ENCODE measurements at regions not wholly inside any gene's neighbourhood (a gene's known extent, or its start where the extent isn't known, plus 50 kb on each side); places are given as distances from the start of the nearest gene placed in this dataset.
"Not testable (repeated sequence)": the region's sequence is repeated elsewhere in the genome, so short reads cannot be mapped to it uniquely, and the experiment has no call there.

DNA sequence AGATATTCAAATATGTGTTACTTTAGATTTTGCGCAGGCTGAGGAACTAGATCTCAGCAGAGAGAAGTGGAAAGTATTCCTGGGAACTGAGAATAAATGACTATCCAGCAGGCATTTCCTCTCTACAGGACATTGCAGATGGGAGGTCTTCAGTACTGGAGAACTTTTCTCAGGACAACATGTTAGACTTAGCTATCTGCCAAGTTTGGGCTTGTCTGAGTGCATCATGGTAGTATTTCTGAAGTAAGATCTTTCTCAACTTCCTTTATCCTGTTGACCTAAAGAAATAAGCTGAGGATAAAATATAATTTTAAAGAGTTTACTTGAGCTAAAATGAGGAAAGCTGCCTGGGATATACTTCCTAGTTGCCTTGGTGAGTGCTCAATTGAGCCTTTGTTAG lies 167.9 kb upstream of the BCHE start:
- Mint-ChIP-seq H3K36me3 (no peaks in the 10 kb centered on the region), H3K9me3 (ENCODE audit: low read depth) (peaks cover 2% of the 10 kb centered on the region), H3K27ac (no peak overlapping the region), H3K4me3 (no peak overlapping the region), H3K4me1 (no peaks in the 10 kb centered on the region), H3K27me3 (no peaks in the 10 kb centered on the region)
- ATAC-seq, result no peak
- CTCF ChIA-PET, result no interaction called here
- no peak for DNase-seq

DNA sequence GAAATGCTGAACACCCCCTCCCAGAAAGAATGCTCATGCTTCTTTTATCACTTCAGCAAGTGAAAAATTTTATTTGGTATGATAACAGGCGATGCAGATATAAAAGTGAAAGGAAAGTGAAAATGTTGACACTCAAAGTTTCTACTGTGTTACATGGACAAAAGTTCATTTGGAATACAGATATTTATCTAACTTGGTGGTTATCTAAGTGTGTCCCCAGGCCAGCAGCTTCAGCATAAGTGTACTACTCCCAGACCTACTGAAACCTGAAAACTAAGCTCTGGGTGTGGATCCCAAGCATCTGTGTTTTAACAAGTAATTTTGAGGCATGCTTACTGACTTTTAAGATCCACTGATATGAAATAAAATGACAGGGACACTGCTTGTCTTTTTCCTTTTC lies 157.1 kb upstream of the BCHE start:
- Mint-ChIP-seq H3K36me3 (no peaks in the 10 kb centered on the region), H3K27me3 (no peaks in the 10 kb centered on the region), H3K4me3 (no peak overlapping the region), H3K27ac (no peak overlapping the region), H3K9me3 (ENCODE audit: low read depth) (peaks cover under 1% of the 10 kb centered on the region), H3K4me1 (no peaks in the 10 kb centered on the region)
- DNase-seq (no peak), ATAC-seq (no peak)
- CTCF ChIA-PET, result no interaction called here

DNA sequence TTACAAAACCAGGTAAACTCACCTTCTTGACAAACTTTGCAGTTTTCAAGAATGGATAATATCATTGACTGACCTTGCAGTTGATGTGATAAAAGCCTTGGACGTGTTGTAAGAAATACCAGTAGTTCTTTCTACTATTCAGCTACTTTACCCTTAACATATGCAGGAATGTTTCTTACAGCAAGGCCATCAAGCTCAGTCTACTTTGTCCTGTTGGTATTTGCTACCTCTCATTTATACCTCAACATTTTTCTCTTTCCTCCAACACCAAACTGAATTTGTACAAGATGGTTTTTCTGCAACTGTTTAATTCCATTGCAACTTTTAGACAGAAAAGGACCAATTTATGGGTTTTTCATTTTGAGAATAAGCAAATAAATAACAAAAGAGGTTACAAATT lies 147.4 kb upstream of the BCHE start:
- H3K27me3 Mint-ChIP-seq, result no peaks in the 10 kb centered on the region
- ATAC-seq (no peak), DNase-seq (no peak)
- no peak overlapping the region for H3K4me3 Mint-ChIP-seq
- H3K9me3 Mint-ChIP-seq (ENCODE audit: low read depth), result peaks cover 3% of the 10 kb centered on the region
- H3K36me3 Mint-ChIP-seq, result no peaks in the 10 kb centered on the region
- no peak overlapping the region for H3K27ac Mint-ChIP-seq
- CTCF ChIA-PET, result no interaction called here
- H3K4me1 Mint-ChIP-seq, result no peaks in the 10 kb centered on the region

DNA sequence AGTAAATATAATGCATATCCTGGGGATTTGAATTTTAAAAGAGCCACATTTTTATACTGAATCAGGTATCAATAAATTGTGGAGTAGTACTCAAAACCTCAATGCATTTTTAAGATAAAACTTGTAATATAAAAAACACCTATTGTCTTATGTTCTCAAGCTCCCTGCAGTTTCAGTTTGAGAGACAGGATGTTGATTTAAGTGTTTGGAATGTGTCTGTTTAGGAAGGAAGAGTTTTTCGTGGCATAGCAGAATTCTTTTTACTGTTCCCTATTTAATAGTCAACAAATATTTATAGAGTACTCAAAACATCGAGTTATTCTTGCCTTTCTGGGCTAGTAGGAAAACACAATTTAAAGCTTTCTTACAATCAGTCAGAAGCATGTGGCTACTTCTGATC lies 146.1 kb upstream of the BCHE start:
- H3K27ac Mint-ChIP-seq, result no peak overlapping the region
- no peaks in the 10 kb centered on the region for H3K27me3 Mint-ChIP-seq
- no peak overlapping the region for H3K4me3 Mint-ChIP-seq
- H3K36me3 Mint-ChIP-seq, result no peaks in the 10 kb centered on the region
- peaks cover 6% of the 10 kb centered on the region for H3K9me3 Mint-ChIP-seq (ENCODE audit: low read depth)
- no peaks in the 10 kb centered on the region for H3K4me1 Mint-ChIP-seq
- ATAC-seq (no peak), DNase-seq (no peak)
- CTCF ChIA-PET, result no interaction called here

DNA sequence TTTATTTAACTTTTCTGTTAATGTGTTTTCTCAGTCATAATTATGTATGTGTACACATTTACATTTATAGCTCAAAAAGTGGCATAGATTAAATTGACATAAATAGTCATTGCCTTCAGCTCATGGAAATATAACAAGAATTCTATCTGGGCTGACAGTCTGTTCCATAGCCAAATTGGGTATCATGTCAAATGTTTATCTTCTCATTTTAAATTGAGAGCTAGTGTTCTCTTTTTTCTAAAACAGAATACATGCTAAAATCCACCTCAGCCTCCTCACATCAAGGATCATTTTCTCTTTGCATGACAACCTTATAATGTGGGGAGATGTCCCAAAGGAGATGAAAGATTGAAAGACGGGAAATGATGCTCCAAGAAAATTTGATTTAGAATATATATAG lies 144.1 kb upstream of the BCHE start:
- Mint-ChIP-seq H3K27me3 (no peaks in the 10 kb centered on the region), H3K4me3 (no peak overlapping the region), H3K27ac (no peak overlapping the region), H3K4me1 (no peaks in the 10 kb centered on the region), H3K36me3 (no peaks in the 10 kb centered on the region), H3K9me3 (ENCODE audit: low read depth) (peaks cover 6% of the 10 kb centered on the region)
- CTCF ChIA-PET, result no interaction called here
- no peak for DNase-seq
- no peak for ATAC-seq

DNA sequence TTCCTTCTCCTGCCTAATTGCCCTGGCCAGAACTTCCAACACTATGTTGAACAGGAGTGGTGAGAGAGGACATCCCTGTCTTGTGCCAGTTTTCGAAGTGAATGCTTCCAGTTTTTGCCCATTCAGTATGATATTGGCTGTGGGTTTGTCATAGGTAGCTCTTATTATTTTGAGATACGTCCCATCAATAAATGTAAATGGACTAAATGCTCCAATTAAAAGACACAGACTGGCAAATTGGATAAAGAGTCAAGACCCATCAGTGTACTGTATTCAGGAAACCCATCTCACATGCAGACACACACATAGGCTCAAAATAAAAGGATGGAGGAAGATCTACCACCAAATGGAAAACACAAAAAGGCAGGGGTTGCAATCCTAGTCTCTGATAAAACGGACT lies 123.6 kb upstream of the BCHE start:
- CTCF ChIA-PET; H3K9me3 Mint-ChIP-seq (ENCODE audit: low read depth); H3K36me3 Mint-ChIP-seq; H3K27ac Mint-ChIP-seq; ATAC-seq; DNase-seq; H3K27me3 Mint-ChIP-seq; H3K4me1 Mint-ChIP-seq; H3K4me3 Mint-ChIP-seq: not testable (repeated sequence)

DNA sequence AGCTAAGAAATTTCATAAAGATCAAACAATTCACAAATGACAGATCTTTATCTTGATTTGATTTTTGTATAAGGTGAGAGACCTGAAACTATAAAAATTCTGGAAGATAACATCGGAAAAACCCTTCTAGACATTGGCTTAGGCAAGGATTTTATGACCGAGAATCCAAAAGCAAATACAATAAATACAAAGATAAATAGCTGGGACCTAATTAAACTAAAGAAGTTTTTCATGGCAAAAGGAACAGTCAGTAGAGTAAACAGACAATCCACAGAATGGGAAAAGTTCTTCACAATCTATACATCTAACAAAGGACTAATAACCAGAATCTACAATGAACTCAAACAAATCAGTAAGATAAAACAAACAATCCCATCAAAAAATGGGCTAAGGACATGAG lies 116.9 kb upstream of the BCHE start:
- peaks cover 9% of the 10 kb centered on the region for H3K9me3 Mint-ChIP-seq (ENCODE audit: low read depth)
- DNase-seq (no peak), ATAC-seq (no peak)
- H3K27ac Mint-ChIP-seq, result no peak overlapping the region
- no peaks in the 10 kb centered on the region for H3K27me3 Mint-ChIP-seq
- CTCF ChIA-PET, result no interaction called here
- H3K4me3 Mint-ChIP-seq, result no peak overlapping the region
- H3K36me3 Mint-ChIP-seq, result no peaks in the 10 kb centered on the region
- no peaks in the 10 kb centered on the region for H3K4me1 Mint-ChIP-seq

DNA sequence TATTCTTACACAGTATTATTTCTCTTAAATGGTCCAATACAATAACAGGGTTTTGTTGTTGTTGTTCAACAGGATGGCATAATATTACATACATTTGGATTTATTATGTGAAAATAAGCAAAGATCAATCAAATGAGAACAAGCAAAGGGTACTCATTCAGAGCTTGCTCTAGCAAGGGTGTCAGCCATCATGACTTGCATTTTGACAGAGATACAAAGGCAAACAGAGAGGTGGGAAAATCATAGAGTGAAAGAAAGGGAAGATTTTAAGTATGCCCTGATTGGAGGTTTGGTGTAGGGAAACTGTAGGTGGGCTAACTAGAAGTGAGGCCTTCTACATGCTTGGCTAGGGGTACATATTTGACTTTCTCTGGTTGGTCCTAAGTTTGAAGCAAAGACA lies 109.1 kb upstream of the BCHE start:
- Mint-ChIP-seq H3K27ac (no peak overlapping the region), H3K9me3 (ENCODE audit: low read depth) (peaks cover 3% of the 10 kb centered on the region), H3K36me3 (no peaks in the 10 kb centered on the region), H3K4me3 (no peak overlapping the region), H3K27me3 (no peaks in the 10 kb centered on the region), H3K4me1 (no peaks in the 10 kb centered on the region)
- DNase-seq (no peak), ATAC-seq (no peak)
- CTCF ChIA-PET, result no interaction called here

DNA sequence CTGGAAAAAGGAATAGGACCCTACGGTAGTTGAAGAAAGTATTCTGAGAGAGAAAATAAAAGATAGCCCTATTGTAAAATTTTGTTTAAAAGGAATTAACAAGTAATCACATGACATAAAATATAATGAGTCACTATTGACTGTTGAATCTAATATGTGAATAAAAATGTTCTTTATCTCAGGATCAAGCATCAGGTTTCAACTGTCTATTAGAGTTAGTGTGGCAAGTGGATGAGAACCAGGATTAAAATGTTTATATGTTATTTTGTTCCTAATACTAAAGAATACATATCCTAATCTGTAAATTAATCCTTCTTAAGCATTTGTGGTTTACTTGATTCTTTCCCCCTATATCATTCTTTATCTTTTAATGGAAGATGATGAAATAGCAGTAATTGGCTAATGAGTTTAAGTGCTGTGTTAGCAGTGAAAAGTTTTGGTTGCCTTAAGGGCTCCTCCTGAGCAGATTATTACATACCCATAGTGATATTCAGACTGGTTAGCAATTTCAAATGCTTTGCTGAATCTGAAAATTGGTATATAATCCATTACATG lies 101.8 kb upstream of the BCHE start:
- Mint-ChIP-seq H3K27ac (no peak overlapping the region), H3K4me3 (no peak overlapping the region), H3K9me3 (ENCODE audit: low read depth) (peaks cover 2% of the 10 kb centered on the region), H3K36me3 (no peaks in the 10 kb centered on the region), H3K27me3 (no peaks in the 10 kb centered on the region), H3K4me1 (no peaks in the 10 kb centered on the region)
- DNase-seq, result no peak
- CTCF ChIA-PET, result no interaction called here
- ATAC-seq, result no peak

DNA sequence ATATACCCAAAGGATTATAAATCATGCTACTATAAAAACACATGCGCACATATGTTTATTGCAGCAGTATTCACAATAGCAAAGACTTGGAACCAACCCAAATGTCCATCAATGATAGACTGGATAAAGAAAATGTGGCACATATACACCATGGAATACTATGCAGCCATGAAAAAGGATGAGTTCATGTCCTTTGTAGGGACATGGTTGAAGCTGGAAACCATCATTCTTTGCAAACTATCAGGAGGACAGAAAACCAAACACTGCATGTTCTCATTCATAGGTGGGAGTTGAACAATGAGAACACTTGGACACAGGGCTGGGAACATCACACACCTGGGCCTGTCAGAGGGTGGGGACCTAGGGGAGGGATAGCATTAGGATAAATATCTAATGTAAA lies 98.9 kb upstream of the BCHE start:
- H3K27ac Mint-ChIP-seq; DNase-seq; H3K4me1 Mint-ChIP-seq; ATAC-seq; CTCF ChIA-PET; H3K27me3 Mint-ChIP-seq; H3K4me3 Mint-ChIP-seq; H3K36me3 Mint-ChIP-seq; H3K9me3 Mint-ChIP-seq (ENCODE audit: low read depth): not testable (repeated sequence)

DNA sequence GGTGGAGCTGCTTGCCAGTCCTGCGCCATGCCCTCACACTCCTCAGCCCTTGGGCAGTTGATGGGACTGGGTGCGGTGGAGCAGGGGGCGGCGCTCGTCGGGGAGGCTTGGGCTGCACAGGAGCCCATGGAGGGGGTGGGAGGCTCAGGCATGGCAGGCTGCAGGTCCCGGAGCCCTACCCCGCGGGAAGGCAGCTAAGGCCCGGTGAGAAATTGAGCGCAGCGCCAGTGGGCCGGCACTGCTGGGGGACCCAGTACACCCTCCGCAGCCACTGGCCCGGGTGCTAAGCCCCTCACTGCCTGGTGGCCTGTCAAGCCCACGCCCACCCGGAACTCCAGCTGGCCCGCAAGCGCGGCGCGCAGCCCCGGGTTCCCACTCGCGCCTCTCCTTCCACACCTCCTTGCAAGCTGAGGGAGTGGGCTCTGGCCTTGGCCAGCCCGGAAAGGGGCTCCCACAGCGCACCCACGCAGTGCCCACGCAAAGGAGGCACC lies 87.1 kb upstream of the BCHE start:
- H3K9me3 Mint-ChIP-seq (ENCODE audit: low read depth); DNase-seq; CTCF ChIA-PET; ATAC-seq; H3K4me3 Mint-ChIP-seq; H3K27me3 Mint-ChIP-seq; H3K4me1 Mint-ChIP-seq; H3K36me3 Mint-ChIP-seq; H3K27ac Mint-ChIP-seq: not testable (repeated sequence)

DNA sequence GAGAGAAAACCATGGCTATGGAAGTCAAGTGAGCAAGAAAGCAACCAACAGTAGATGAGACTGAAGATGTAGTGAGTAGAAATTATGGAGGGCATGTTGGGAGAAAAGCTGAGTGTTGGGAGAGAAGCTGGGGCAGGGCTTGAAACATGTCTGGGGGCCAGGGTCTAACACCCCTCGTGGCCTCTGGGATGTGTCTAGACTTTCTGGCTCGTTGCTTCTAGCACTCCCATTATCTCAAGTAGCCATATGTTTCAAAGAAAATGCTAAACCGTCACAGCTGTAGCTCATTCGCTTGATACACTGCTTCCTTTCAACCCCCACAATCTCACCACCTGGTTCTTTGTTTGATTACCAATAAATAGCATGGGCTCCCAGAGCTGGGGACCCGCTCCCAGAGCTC lies 83.8 kb upstream of the BCHE start:
- CTCF ChIA-PET, result no interaction called here
- Mint-ChIP-seq H3K27ac (no peak overlapping the region), H3K4me3 (no peak overlapping the region), H3K27me3 (no peaks in the 10 kb centered on the region), H3K9me3 (ENCODE audit: low read depth) (peaks cover 7% of the 10 kb centered on the region), H3K4me1 (no peaks in the 10 kb centered on the region), H3K36me3 (no peaks in the 10 kb centered on the region)
- DNase-seq, result no peak
- no peak for ATAC-seq

DNA sequence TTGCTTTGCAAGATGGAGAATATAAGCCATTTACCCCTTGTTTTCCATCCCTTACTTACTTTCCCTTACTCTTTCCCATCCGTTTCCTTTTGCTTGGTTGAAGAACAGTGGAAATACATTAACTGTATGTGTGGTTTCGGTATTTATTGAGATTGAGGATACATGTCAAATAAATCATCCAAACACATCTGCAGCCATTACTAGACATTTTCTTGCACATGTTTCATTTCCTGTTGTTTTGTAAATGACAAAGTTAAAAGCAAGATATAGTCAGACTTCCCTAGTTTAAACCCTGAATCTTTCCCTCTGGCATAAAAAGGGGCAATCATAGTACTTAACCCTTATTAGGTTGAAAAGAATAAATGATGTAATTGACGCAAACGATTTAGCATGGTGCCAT lies 82.1 kb upstream of the BCHE start:
- Mint-ChIP-seq H3K9me3 (ENCODE audit: low read depth) (peaks cover 10% of the 10 kb centered on the region), H3K4me1 (no peaks in the 10 kb centered on the region), H3K4me3 (no peak overlapping the region), H3K36me3 (no peaks in the 10 kb centered on the region), H3K27ac (no peak overlapping the region), H3K27me3 (no peaks in the 10 kb centered on the region)
- CTCF ChIA-PET, result no interaction called here
- no peak for ATAC-seq
- DNase-seq, result no peak

DNA sequence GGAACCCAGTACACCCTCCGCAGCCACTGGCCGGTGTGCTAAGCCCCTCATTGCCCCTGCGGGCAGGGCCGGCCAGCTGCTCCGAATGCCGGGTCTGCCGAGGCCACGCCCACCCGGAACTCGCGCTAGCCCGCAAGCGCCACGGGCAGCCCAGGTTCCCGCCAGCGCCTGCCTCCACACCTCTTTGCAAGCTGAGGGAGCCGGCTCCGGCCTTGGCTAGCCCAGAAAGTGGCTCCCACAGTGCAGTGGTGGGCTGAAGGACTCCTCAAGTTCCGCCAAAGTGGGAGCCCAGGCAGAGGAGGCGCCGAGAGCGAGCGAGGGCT lies 81.4 kb upstream of the BCHE start:
- H3K9me3 Mint-ChIP-seq (ENCODE audit: low read depth), result peaks cover 10% of the 10 kb centered on the region
- ATAC-seq (no peak), DNase-seq (no peak)
- H3K27ac Mint-ChIP-seq, result no peak overlapping the region
- CTCF ChIA-PET, result no interaction called here
- no peaks in the 10 kb centered on the region for H3K27me3 Mint-ChIP-seq
- no peak overlapping the region for H3K4me3 Mint-ChIP-seq
- H3K4me1 Mint-ChIP-seq, result no peaks in the 10 kb centered on the region
- no peaks in the 10 kb centered on the region for H3K36me3 Mint-ChIP-seq

DNA sequence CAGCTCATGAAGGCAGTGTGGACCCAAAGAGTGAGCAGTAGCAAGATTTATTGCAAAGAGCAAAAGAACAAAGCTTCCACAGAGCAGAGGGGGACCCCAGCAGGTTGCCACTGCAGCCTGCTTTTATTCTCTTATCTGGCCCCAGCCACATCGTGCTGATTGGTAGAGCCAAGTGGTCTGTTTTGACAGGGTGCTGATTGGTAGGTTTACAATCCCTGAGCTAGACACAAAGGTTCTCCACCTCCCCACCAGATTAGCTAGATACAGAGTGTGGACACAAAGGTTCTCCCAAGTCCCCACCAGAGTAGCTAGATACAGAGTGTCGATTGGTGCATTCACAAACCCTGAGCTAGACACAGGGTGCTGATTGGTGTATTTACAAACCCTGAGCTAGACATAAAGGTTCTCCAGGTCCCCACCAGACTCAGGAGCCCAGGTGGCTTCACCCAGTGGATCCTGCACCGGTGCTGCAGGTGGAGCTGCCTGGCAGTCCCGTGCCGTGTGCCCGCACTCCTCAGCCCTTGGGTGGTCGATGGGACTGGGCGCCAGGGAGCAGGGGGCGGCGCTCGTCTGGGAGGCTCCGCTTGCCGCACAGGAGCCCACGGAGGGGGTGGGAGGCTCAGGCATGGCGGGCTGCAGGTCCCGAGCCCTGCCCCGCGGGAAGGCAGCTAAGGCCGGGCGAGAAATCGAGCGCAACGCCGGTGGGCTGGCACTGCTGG lies 80.9 kb upstream of the BCHE start:
- H3K4me1 Mint-ChIP-seq; H3K27ac Mint-ChIP-seq; ATAC-seq; H3K36me3 Mint-ChIP-seq; CTCF ChIA-PET; H3K9me3 Mint-ChIP-seq (ENCODE audit: low read depth); H3K27me3 Mint-ChIP-seq; H3K4me3 Mint-ChIP-seq; DNase-seq: not testable (repeated sequence)
